ENCODE measurements at regions not wholly inside any gene's neighbourhood (a gene's known extent, or its start where the extent isn't known, plus 50 kb on each side); places are given as distances from the start of the nearest gene placed in this dataset.

GRCh38 chr10:83809001-83809400, 330.3 kb upstream of the GHITM start:
- peaks cover 0 to 5% (median 0%) of the 10 kb centered on the region in 11 donors for H3K9me3 Mint-ChIP-seq
- DNase-seq = no peak
- peaks cover 0 to 3% (median 0%) of the 10 kb centered on the region in 5 donors for H3K27me3 Mint-ChIP-seq
- intact Hi-C loops (cut with micrococcal nuclease) = no loop called here
- H3K9me3 ChIP-seq (ENCODE audit: control insufficient read depth in 2 of 3, low read length in 3 of 3) = no peaks in the 10 kb centered on the region
- no peaks in the 10 kb centered on the region for H3K4me1 Mint-ChIP-seq
- CTCF ChIA-PET = no interaction called here
- no peaks in the 10 kb centered on the region for H3K4me1 ChIP-seq (ENCODE audit: control insufficient read depth in 2 of 2, insufficient read depth in 2 of 2, low read length in 2 of 2)
- H3K4me3 ChIP-seq (ENCODE audit: low read length) = no peak overlapping the region
- no peaks in the 10 kb centered on the region for H3K36me3 ChIP-seq (ENCODE audit: control insufficient read depth in 2 of 3, insufficient read depth in 3 of 3, low read length in 3 of 3)
- no peak overlapping the region for H3K27ac ChIP-seq (ENCODE audit: low read depth, low read length)
- no peaks in the 10 kb centered on the region for H3K36me3 Mint-ChIP-seq
- ATAC-seq = no peak
- no peaks in the 10 kb centered on the region for H3K27me3 ChIP-seq (ENCODE audit: control insufficient read depth in 2 of 2, insufficient read depth in 2 of 2, low read length in 2 of 2)
- H3K4me3 Mint-ChIP-seq = no peak overlapping the region
- no peak overlapping the region for H3K27ac Mint-ChIP-seq
- POLR2A ChIA-PET = no interaction called here

- H3K4me3 ChIP-seq (ENCODE audit: low read length) = no peak overlapping the region
- H3K9me3 Mint-ChIP-seq = peaks cover 0 to 11% (median 1%) of the 10 kb centered on the region in 11 donors
- no peak for DNase-seq
- no peaks in the 10 kb centered on the region for H3K36me3 Mint-ChIP-seq
- H3K27ac Mint-ChIP-seq = no peak overlapping the region
- intact Hi-C loops (cut with micrococcal nuclease) = no loop called here
- H3K9me3 ChIP-seq (ENCODE audit: control insufficient read depth in 2 of 3, low read length in 3 of 3) = no peaks in the 10 kb centered on the region
- ChIA-PET CTCF (no interaction called here), POLR2A (no interaction called here)
- no peak for ATAC-seq
- no peak overlapping the region for H3K4me3 Mint-ChIP-seq
- no peaks in the 10 kb centered on the region for H3K36me3 ChIP-seq (ENCODE audit: control insufficient read depth in 2 of 3, insufficient read depth in 3 of 3, low read length in 3 of 3)
- H3K27me3 ChIP-seq (ENCODE audit: control insufficient read depth in 2 of 2, insufficient read depth in 2 of 2, low read length in 2 of 2) = no peaks in the 10 kb centered on the region
- no peaks in the 10 kb centered on the region for H3K4me1 Mint-ChIP-seq
- H3K27me3 Mint-ChIP-seq = no peaks in the 10 kb centered on the region
- no peaks in the 10 kb centered on the region for H3K4me1 ChIP-seq (ENCODE audit: control insufficient read depth in 2 of 2, insufficient read depth in 2 of 2, low read length in 2 of 2)
- H3K27ac ChIP-seq (ENCODE audit: low read depth, low read length) = no peak overlapping the region
Observed at GRCh38 chr10:83816942-83817341, 322.4 kb upstream of the GHITM start.

GRCh38 chr10:83817797-83818196, 321.5 kb upstream of the GHITM start:
- intact Hi-C loops (cut with micrococcal nuclease) = no loop called here
- H3K9me3 Mint-ChIP-seq = peaks cover 0 to 11% (median 2%) of the 10 kb centered on the region in 11 donors
- Histone ChIP-seq H3K9me3 (ENCODE audit: control insufficient read depth in 2 of 3, low read length in 3 of 3) (no peaks in the 10 kb centered on the region), H3K27ac (ENCODE audit: low read depth, low read length) (no peak overlapping the region), H3K36me3 (ENCODE audit: control insufficient read depth in 2 of 3, insufficient read depth in 3 of 3, low read length in 3 of 3) (no peaks in the 10 kb centered on the region), H3K27me3 (ENCODE audit: control insufficient read depth in 2 of 2, insufficient read depth in 2 of 2, low read length in 2 of 2) (no peaks in the 10 kb centered on the region), H3K4me1 (ENCODE audit: control insufficient read depth in 2 of 2, insufficient read depth in 2 of 2, low read length in 2 of 2) (no peaks in the 10 kb centered on the region), H3K4me3 (ENCODE audit: low read length) (no peak overlapping the region)
- no peaks in the 10 kb centered on the region for H3K36me3 Mint-ChIP-seq
- ChIA-PET CTCF (no interaction called here), POLR2A (no interaction called here)
- ATAC-seq = no peak
- DNase-seq = no peak
- no peaks in the 10 kb centered on the region for H3K4me1 Mint-ChIP-seq
- no peak overlapping the region for H3K4me3 Mint-ChIP-seq
- no peak overlapping the region for H3K27ac Mint-ChIP-seq
- H3K27me3 Mint-ChIP-seq = peaks cover 0 to 4% (median 0%) of the 10 kb centered on the region in 5 donors

- DNase-seq (no peak), ATAC-seq (no peak)
- H3K9me3 ChIP-seq (ENCODE audit: control insufficient read depth in 2 of 3, low read length in 3 of 3) = no peaks in the 10 kb centered on the region
- peaks cover 0 to 6% (median 0%) of the 10 kb centered on the region in 5 donors for H3K27me3 Mint-ChIP-seq
- H3K4me1 ChIP-seq (ENCODE audit: control insufficient read depth in 2 of 2, insufficient read depth in 2 of 2, low read length in 2 of 2) = no peaks in the 10 kb centered on the region
- no peak overlapping the region for H3K4me3 Mint-ChIP-seq
- H3K27me3 ChIP-seq (ENCODE audit: control insufficient read depth in 2 of 2, insufficient read depth in 2 of 2, low read length in 2 of 2) = no peaks in the 10 kb centered on the region
- no peak overlapping the region for H3K4me3 ChIP-seq (ENCODE audit: low read length)
- H3K36me3 Mint-ChIP-seq = no peaks in the 10 kb centered on the region
- POLR2A ChIA-PET = no interaction called here
- H3K27ac ChIP-seq (ENCODE audit: low read depth, low read length) = no peak overlapping the region
- H3K4me1 Mint-ChIP-seq = no peaks in the 10 kb centered on the region
- peaks cover 0 to 11% (median 2%) of the 10 kb centered on the region in 11 donors for H3K9me3 Mint-ChIP-seq
- CTCF ChIA-PET = no interaction called here
- no peaks in the 10 kb centered on the region for H3K36me3 ChIP-seq (ENCODE audit: control insufficient read depth in 2 of 3, insufficient read depth in 3 of 3, low read length in 3 of 3)
- no peak overlapping the region for H3K27ac Mint-ChIP-seq
- intact Hi-C loops (cut with micrococcal nuclease) = no loop called here
Observed at GRCh38 chr10:83819609-83820008, 319.7 kb upstream of the GHITM start.

- CTCF ChIA-PET = no interaction called here
- Histone ChIP-seq H3K27ac (ENCODE audit: low read depth, low read length) (no peak overlapping the region), H3K27me3 (ENCODE audit: control insufficient read depth in 2 of 2, insufficient read depth in 2 of 2, low read length in 2 of 2) (no peaks in the 10 kb centered on the region), H3K9me3 (ENCODE audit: control insufficient read depth in 2 of 3, low read length in 3 of 3) (no peaks in the 10 kb centered on the region), H3K4me1 (ENCODE audit: control insufficient read depth in 2 of 2, insufficient read depth in 2 of 2, low read length in 2 of 2) (no peaks in the 10 kb centered on the region), H3K36me3 (ENCODE audit: control insufficient read depth in 2 of 3, insufficient read depth in 3 of 3, low read length in 3 of 3) (no peaks in the 10 kb centered on the region), H3K4me3 (ENCODE audit: low read length) (no peak overlapping the region)
- Mint-ChIP-seq H3K4me3 (no peak overlapping the region), H3K4me1 (no peaks in the 10 kb centered on the region), H3K9me3 (peaks cover 0 to 11% (median 2%) of the 10 kb centered on the region in 11 donors), H3K27me3 (peaks cover 0 to 6% (median 0%) of the 10 kb centered on the region in 5 donors), H3K27ac (no peak overlapping the region), H3K36me3 (no peaks in the 10 kb centered on the region)
- DNase-seq = no peak
- POLR2A ChIA-PET = no interaction called here
- intact Hi-C loops (cut with micrococcal nuclease) = no loop called here
- ATAC-seq = no peak
Observed at GRCh38 chr10:83820033-83820432, 319.3 kb upstream of the GHITM start.

- Histone ChIP-seq H3K27ac (ENCODE audit: low read depth, low read length) (no peak overlapping the region), H3K27me3 (ENCODE audit: control insufficient read depth in 2 of 2, insufficient read depth in 2 of 2, low read length in 2 of 2) (no peaks in the 10 kb centered on the region), H3K4me1 (ENCODE audit: control insufficient read depth in 2 of 2, insufficient read depth in 2 of 2, low read length in 2 of 2) (no peaks in the 10 kb centered on the region), H3K4me3 (ENCODE audit: low read length) (no peak overlapping the region), H3K9me3 (ENCODE audit: control insufficient read depth in 2 of 3, low read length in 3 of 3) (no peaks in the 10 kb centered on the region), H3K36me3 (ENCODE audit: control insufficient read depth in 2 of 3, insufficient read depth in 3 of 3, low read length in 3 of 3) (no peaks in the 10 kb centered on the region)
- ATAC-seq (no peak), DNase-seq (no peak)
- no peaks in the 10 kb centered on the region for H3K36me3 Mint-ChIP-seq
- intact Hi-C loops (cut with micrococcal nuclease) = no loop called here
- H3K27me3 Mint-ChIP-seq = peaks cover 0 to 6% (median 0%) of the 10 kb centered on the region in 5 donors
- no peaks in the 10 kb centered on the region for H3K4me1 Mint-ChIP-seq
- no peak overlapping the region for H3K27ac Mint-ChIP-seq
- no peak overlapping the region for H3K4me3 Mint-ChIP-seq
- peaks cover 0 to 19% (median 4%) of the 10 kb centered on the region in 11 donors for H3K9me3 Mint-ChIP-seq
- POLR2A ChIA-PET = no interaction called here
- CTCF ChIA-PET = no interaction called here
Observed at GRCh38 chr10:83824099-83824498, 315.2 kb upstream of the GHITM start.

- no peaks in the 10 kb centered on the region for H3K4me1 ChIP-seq (ENCODE audit: control insufficient read depth in 2 of 2, insufficient read depth in 2 of 2, low read length in 2 of 2)
- Mint-ChIP-seq H3K9me3 (peaks cover 0 to 13% (median 5%) of the 10 kb centered on the region in 11 donors), H3K4me1 (no peaks in the 10 kb centered on the region), H3K4me3 (no peak overlapping the region), H3K36me3 (no peaks in the 10 kb centered on the region), H3K27ac (no peak overlapping the region), H3K27me3 (peaks cover 0 to 5% (median 0%) of the 10 kb centered on the region in 5 donors)
- POLR2A ChIA-PET = no interaction called here
- no peaks in the 10 kb centered on the region for H3K36me3 ChIP-seq (ENCODE audit: control insufficient read depth in 2 of 3, insufficient read depth in 3 of 3, low read length in 3 of 3)
- no peak overlapping the region for H3K4me3 ChIP-seq (ENCODE audit: low read length)
- no peak overlapping the region for H3K27ac ChIP-seq (ENCODE audit: low read depth, low read length)
- DNase-seq = no peak
- CTCF ChIA-PET = no interaction called here
- H3K9me3 ChIP-seq (ENCODE audit: control insufficient read depth in 2 of 3, low read length in 3 of 3) = no peaks in the 10 kb centered on the region
- H3K27me3 ChIP-seq (ENCODE audit: control insufficient read depth in 2 of 2, insufficient read depth in 2 of 2, low read length in 2 of 2) = no peaks in the 10 kb centered on the region
- intact Hi-C loops (cut with micrococcal nuclease) = no loop called here
- ATAC-seq = no peak
Observed at GRCh38 chr10:83834096-83834495, 305.2 kb upstream of the GHITM start.

Measured in naive thymus-derived CD4-positive, alpha-beta T cell (primary cell).